RWPE2 (cell line): ENCODE measurements at regions not wholly inside any gene's neighbourhood (a gene's known extent, or its start where the extent isn't known, plus 50 kb on each side); places are given as distances from the start of the nearest gene placed in this dataset.

ENCODE experiments used
- ATAC-seq: fragments of 200-7000 bp; cut with Tn5 transposase; 3 replicates; pipeline ENCODE4 v1.9.1; 2021; ENCODE audit warnings: low read depth
- DNase-seq: peaks from one replicate; pipeline ENCODE4 v3.0.0-alpha.2; 2020; ENCODE audit warnings: low spot score
- H3K27ac ChIP-seq: fragments of 450-650 bp; 2 replicates; pipeline ENCODE4 v1.5.1; 2017; ENCODE audit warnings: mild to moderate bottlenecking; ENCODE audit not compliant: poor library complexity, severe bottlenecking
- H3K27me3 ChIP-seq: fragments of 250-450 bp; sonication (Bioruptor Pico); 2 replicates; pipeline ENCODE4 v1.5.1; 2021; ENCODE audit warnings: mild to moderate bottlenecking, moderate library complexity; ENCODE audit not compliant: insufficient read depth, poor library complexity, severe bottlenecking
- H3K36me3 ChIP-seq: fragments of 250-450 bp; sonication (Bioruptor Pico); 2 replicates; pipeline ENCODE4 v1.5.1; 2020; ENCODE audit warnings: low read depth, mild to moderate bottlenecking, moderate library complexity
- H3K4me1 ChIP-seq: fragments of 250-450 bp; sonication (Bioruptor Pico); 2 replicates; pipeline ENCODE4 v1.5.1; 2021; ENCODE audit warnings: mild to moderate bottlenecking, moderate library complexity; ENCODE audit not compliant: insufficient read depth, poor library complexity, severe bottlenecking
- H3K4me3 ChIP-seq: fragments of 250-450 bp; sonication (Bioruptor Pico); 2 replicates; pipeline ENCODE4 v1.5.1; 2021; ENCODE audit warnings: mild to moderate bottlenecking, moderate library complexity; ENCODE audit not compliant: severe bottlenecking
- H3K9me3 ChIP-seq: fragments of 250-450 bp; sonication (Bioruptor Pico); 2 replicates; pipeline ENCODE4 v1.5.1; 2021; ENCODE audit warnings: mild to moderate bottlenecking, moderate library complexity; ENCODE audit not compliant: severe bottlenecking
- CTCF ChIP-seq: fragments of 450-650 bp; IDR thresholded peaks from one replicate; pipeline ENCODE4 v1.5.1; 2017; ENCODE audit warnings: mild to moderate bottlenecking, moderate library complexity; ENCODE audit not compliant: poor library complexity, severe bottlenecking

GRCh38 chr17:71528210-71528609, 592.6 kb upstream of the SOX9 start:
- no peak for ATAC-seq
- no peak overlapping the region for H3K4me3 ChIP-seq

GRCh38 chr17:71530248-71530647, 590.6 kb upstream of the SOX9 start:
- Histone ChIP-seq H3K9me3 (no peaks in the 10 kb centered on the region), H3K4me1 (peaks cover 18% of the 10 kb centered on the region), H3K27me3 (no peaks in the 10 kb centered on the region), H3K4me3 (no peak overlapping the region), H3K36me3 (no peaks in the 10 kb centered on the region), H3K27ac (peak overlapping the region; percentile 43)
- DNase-seq (peak; percentile 68), ATAC-seq (peak; percentile 99)
- TF ChIP-seq CTCF, result no peak

More at GRCh38 chr17:71528210-71528609, 592.6 kb upstream of the SOX9 start:
- H3K4me1 ChIP-seq, result peaks cover 18% of the 10 kb centered on the region
- H3K36me3 ChIP-seq, result no peaks in the 10 kb centered on the region
- TF ChIP-seq CTCF, result no peak
- no peaks in the 10 kb centered on the region for H3K9me3 ChIP-seq
- H3K27me3 ChIP-seq, result no peaks in the 10 kb centered on the region
- DNase-seq, result no peak
- H3K27ac ChIP-seq, result no peak overlapping the region

DNA sequence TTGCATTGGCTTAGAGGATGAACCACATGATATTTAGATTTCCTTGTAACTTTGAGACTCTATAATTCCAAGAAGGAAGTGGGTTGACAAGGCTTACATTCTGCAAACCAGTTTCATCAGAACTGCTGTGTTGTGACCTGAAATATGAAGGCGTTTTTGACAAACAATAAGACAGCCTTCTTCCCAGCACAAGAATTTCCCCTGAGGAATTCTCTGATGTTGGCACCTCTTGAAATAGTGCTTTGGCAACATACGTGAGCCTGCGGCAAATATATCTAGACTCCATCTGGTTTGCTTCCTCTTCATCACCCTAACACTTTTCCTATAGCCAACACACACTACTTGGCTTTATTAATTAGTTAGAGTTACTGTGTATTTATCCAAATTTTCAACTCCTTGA, 585.5 kb upstream of the SOX9 start:
- Histone ChIP-seq H3K4me3 (no peak overlapping the region), H3K4me1 (peaks cover 10% of the 10 kb centered on the region), H3K27me3 (no peaks in the 10 kb centered on the region), H3K27ac (no peak overlapping the region), H3K36me3 (no peaks in the 10 kb centered on the region), H3K9me3 (no peaks in the 10 kb centered on the region)
- DNase-seq, result no peak
- no peak for TF ChIP-seq CTCF
- ATAC-seq, result no peak

GRCh38 chr17:71546419-71546818, 574.4 kb upstream of the SOX9 start:
- ATAC-seq, result no peak
- no peak for DNase-seq
- Histone ChIP-seq H3K36me3 (no peaks in the 10 kb centered on the region), H3K4me3 (no peak overlapping the region), H3K4me1 (peaks cover 12% of the 10 kb centered on the region), H3K27me3 (no peaks in the 10 kb centered on the region), H3K27ac (no peak overlapping the region), H3K9me3 (no peaks in the 10 kb centered on the region)
- no peak for TF ChIP-seq CTCF

DNA sequence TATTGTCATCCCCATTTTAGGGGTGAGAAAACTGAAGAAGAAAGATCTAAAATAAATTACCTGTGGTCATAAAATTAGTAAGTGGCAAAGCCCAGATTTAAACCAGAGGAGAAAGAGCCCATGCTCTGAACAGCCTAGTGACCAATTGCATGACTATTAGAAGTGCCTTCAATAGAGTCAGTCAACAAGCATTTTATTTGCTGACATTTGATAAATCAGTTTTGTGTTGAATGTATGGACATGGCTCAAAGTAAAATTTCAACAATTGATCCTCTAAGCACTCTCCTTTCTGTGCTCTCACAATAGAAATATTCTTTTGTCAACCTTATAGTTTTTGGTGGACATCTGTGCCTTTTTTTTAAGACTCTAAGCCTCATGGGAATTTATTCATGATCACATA, 572.9 kb upstream of the SOX9 start:
- H3K9me3 ChIP-seq, result no peaks in the 10 kb centered on the region
- no peak overlapping the region for H3K4me3 ChIP-seq
- H3K4me1 ChIP-seq, result peaks cover 12% of the 10 kb centered on the region
- no peaks in the 10 kb centered on the region for H3K27me3 ChIP-seq
- H3K36me3 ChIP-seq, result no peaks in the 10 kb centered on the region
- TF ChIP-seq CTCF, result no peak
- ATAC-seq (no peak), DNase-seq (no peak)
- peak overlapping the region; percentile 62 for H3K27ac ChIP-seq
